ENCODE measurements at regions not wholly inside any gene's neighbourhood (a gene's known extent, or its start where the extent isn't known, plus 50 kb on each side); places are given as distances from the start of the nearest gene placed in this dataset.

- H3K36me3 ChIP-seq, result no peaks in the 10 kb centered on the region
- peak in 1 of 2 donors; percentile 13 for DNase-seq
- TF ChIP-seq EP300 (IDR thresholded peaks at IDR 0.05) (no peak), POLR2A (IDR thresholded peaks at IDR 0.05) (no peak), POLR2AphosphoS5 (IDR thresholded peaks at IDR 0.05) (no peak)
- TF ChIP-seq, protein P1, sequence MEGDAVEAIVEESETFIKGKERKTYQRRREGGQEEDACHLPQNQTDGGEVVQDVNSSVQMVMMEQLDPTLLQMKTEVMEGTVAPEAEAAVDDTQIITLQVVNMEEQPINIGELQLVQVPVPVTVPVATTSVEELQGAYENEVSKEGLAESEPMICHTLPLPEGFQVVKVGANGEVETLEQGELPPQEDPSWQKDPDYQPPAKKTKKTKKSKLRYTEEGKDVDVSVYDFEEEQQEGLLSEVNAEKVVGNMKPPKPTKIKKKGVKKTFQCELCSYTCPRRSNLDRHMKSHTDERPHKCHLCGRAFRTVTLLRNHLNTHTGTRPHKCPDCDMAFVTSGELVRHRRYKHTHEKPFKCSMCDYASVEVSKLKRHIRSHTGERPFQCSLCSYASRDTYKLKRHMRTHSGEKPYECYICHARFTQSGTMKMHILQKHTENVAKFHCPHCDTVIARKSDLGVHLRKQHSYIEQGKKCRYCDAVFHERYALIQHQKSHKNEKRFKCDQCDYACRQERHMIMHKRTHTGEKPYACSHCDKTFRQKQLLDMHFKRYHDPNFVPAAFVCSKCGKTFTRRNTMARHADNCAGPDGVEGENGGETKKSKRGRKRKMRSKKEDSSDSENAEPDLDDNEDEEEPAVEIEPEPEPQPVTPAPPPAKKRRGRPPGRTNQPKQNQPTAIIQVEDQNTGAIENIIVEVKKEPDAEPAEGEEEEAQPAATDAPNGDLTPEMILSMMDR (IDR thresholded peaks at IDR 0.05), result no peak
- no peak overlapping the region for H3K27ac ChIP-seq
- no peaks in the 10 kb centered on the region for H3K27me3 ChIP-seq
- H3K4me1 ChIP-seq, result no peaks in the 10 kb centered on the region
- H3K9me3 ChIP-seq, result no peaks in the 10 kb centered on the region
- intact Hi-C loops (cut with DNase I; ENCODE audit: low total_unique reads), result no loop called here
- H3K4me3 ChIP-seq, result no peak overlapping the region
- WGBS, 5 donors, result 13 to 28% (median 16%) methylated on average over 1 of the region's 1 CpG
Measured at GRCh38 chr6:50270415-50270814, 220.7 kb upstream of the DEFB112 start.

- DNase-seq, result no peak
- TF ChIP-seq, protein P1 (IDR thresholded peaks at IDR 0.05), result no peak
- no peak for TF ChIP-seq EP300 (IDR thresholded peaks at IDR 0.05)
- TF ChIP-seq POLR2AphosphoS5 (IDR thresholded peaks at IDR 0.05), result no peak
- no peak for TF ChIP-seq POLR2A (IDR thresholded peaks at IDR 0.05)
- H3K4me1 ChIP-seq, result no peaks in the 10 kb centered on the region
- no peaks in the 10 kb centered on the region for H3K36me3 ChIP-seq
- no peak overlapping the region for H3K4me3 ChIP-seq
- no peak overlapping the region for H3K27ac ChIP-seq
- H3K9me3 ChIP-seq, result no peaks in the 10 kb centered on the region
- intact Hi-C loops (cut with DNase I; ENCODE audit: low total_unique reads), result no loop called here
- WGBS, 5 donors, result 41 to 72% (median 57%) methylated on average over 2 of the region's 2 CpGs
- H3K27me3 ChIP-seq, result no peaks in the 10 kb centered on the region
Measured at GRCh38 chr6:50271266-50271665, 221.5 kb upstream of the DEFB112 start.

DNA sequence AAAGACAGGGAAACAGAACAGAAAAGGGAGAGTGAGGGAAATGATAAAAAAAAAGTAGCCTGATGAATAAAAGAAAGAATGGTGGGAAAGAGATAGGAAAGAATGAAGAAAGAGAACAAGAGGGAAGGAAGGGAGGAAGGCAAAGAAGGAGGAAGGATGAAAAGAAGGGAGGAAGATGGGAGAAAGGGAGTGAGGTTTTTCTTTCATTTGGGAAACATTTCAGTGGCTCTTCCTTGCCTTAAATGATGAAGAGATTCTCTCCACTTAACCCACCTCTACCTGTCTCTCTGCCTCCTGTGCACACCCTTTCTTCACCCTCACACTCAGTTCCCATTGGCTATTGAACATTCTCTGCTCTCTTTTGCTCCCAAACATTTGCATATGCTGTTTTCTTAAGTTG lies 222.1 kb upstream of the DEFB112 start:
- H3K4me1 ChIP-seq, result no peaks in the 10 kb centered on the region
- no peak for DNase-seq
- no peak for TF ChIP-seq POLR2A (IDR thresholded peaks at IDR 0.05)
- TF ChIP-seq, protein P1 (IDR thresholded peaks at IDR 0.05), result no peak
- TF ChIP-seq EP300 (IDR thresholded peaks at IDR 0.05), result no peak
- no peak for TF ChIP-seq POLR2AphosphoS5 (IDR thresholded peaks at IDR 0.05)
- no peak overlapping the region for H3K4me3 ChIP-seq
- no peaks in the 10 kb centered on the region for H3K36me3 ChIP-seq
- no peaks in the 10 kb centered on the region for H3K9me3 ChIP-seq
- no peaks in the 10 kb centered on the region for H3K27me3 ChIP-seq
- intact Hi-C loops (cut with DNase I; ENCODE audit: low total_unique reads), result no loop called here
- H3K27ac ChIP-seq, result no peak overlapping the region

DNA sequence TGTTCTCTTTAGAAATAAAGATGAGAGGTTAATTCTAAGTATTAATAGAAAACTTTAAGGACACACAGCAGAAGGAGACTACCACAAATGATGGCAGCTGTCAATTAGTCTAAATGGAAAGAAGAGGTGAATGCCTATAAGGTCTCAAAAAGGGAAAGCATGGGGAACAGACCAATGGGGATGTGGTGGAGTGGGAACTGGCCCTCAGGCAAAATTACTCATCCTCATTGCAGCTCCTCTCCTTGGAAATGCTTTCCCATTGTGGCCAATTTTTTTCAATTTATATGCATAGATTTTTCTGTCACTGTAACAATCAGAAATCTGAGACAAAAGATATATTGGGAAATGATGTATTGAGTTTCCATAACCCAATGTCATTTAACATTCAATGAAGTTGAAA lies 222.9 kb upstream of the DEFB112 start:
- no peak for TF ChIP-seq POLR2A (IDR thresholded peaks at IDR 0.05)
- TF ChIP-seq EP300 (IDR thresholded peaks at IDR 0.05), result no peak
- TF ChIP-seq POLR2AphosphoS5 (IDR thresholded peaks at IDR 0.05), result no peak
- TF ChIP-seq, protein P1 (IDR thresholded peaks at IDR 0.05), result no peak

More for the DNA sequence above, 222.9 kb upstream of the DEFB112 start:
- no peaks in the 10 kb centered on the region for H3K9me3 ChIP-seq
- H3K27me3 ChIP-seq, result no peaks in the 10 kb centered on the region
- no peaks in the 10 kb centered on the region for H3K4me1 ChIP-seq
- H3K36me3 ChIP-seq, result no peaks in the 10 kb centered on the region
- no peak overlapping the region for H3K27ac ChIP-seq
- DNase-seq, result no peak
- intact Hi-C loops (cut with DNase I; ENCODE audit: low total_unique reads), result no loop called here
- no peak overlapping the region for H3K4me3 ChIP-seq

All from stomach (tissue), 8 donors.